Common myeloid progenitor, CD34-positive (primary cell): ENCODE measurements at regions not wholly inside any gene's neighbourhood (a gene's known extent, or its start where the extent isn't known, plus 50 kb on each side); places are given as distances from the start of the nearest gene placed in this dataset.
"Not testable (repeated sequence)": the region's sequence is repeated elsewhere in the genome, so short reads cannot be mapped to it uniquely, and the experiment has no call there.

ENCODE experiments used
- CTCF ChIA-PET: fragments of 350-600 bp; sonication (Branson Sonifier 250); formaldehyde crosslinking; loops from one replicate; lab custom pipeline; 2021; ENCODE audit warnings: antibody characterized with exemption; lab: Charles Lee
- POLR2A ChIA-PET: fragments of 350-600 bp; sonication (Branson Sonifier 250); formaldehyde crosslinking; loops from one replicate; lab custom pipeline; 2021; ENCODE audit warnings: antibody characterized with exemption; lab: Charles Lee
- DNase-seq, 3 donors: peaks; one replicate each; pipeline versions ENCODE4 v3.0.0 to v3.0.0-alpha.2; 2013
- H3K27ac ChIP-seq, 2 experiments: 1 replicate in 1 of 2; 2 replicates in 1 of 2; pipeline ENCODE4 v1.7.0; 2013; ENCODE audit warnings: inconsistent platforms in 2 of 2, low read length in 2 of 2, mild to moderate bottlenecking in 2 of 2, low read depth in 1 of 2, moderate library complexity in 1 of 2; ENCODE audit not compliant: severe bottlenecking in 2 of 2, insufficient read depth in 1 of 2, poor library complexity in 1 of 2
- H3K27me3 ChIP-seq, 5 experiments: replicated peaks in 2 of 5; 1 replicate in 3 of 5; 2 replicates in 2 of 5; pipeline versions ENCODE4 v1.6.1 to v1.7.0; 2013; ENCODE audit warnings: low read length in 4 of 5, mild to moderate bottlenecking in 2 of 5, moderate library complexity in 2 of 5, inconsistent platforms in 1 of 5; ENCODE audit not compliant: insufficient read depth in 5 of 5, control insufficient read depth in 4 of 5
- H3K36me3 ChIP-seq, 4 experiments: 1 replicate in 2 of 4; 2 replicates in 2 of 4; pipeline versions ENCODE4 v1.6.1 to v1.7.0; 2013; ENCODE audit warnings: low read length in 3 of 4, control low read depth in 1 of 4, mild to moderate bottlenecking in 1 of 4; ENCODE audit not compliant: control insufficient read depth in 4 of 4, insufficient read depth in 4 of 4
- H3K4me1 ChIP-seq, 4 experiments: 1 replicate in 3 of 4; 2 replicates in 1 of 4; pipeline versions ENCODE4 v1.6.1 to v1.7.1; 2013; ENCODE audit warnings: low read length in 3 of 4, mild to moderate bottlenecking in 3 of 4, control low read depth in 1 of 4, inconsistent platforms in 1 of 4, moderate library complexity in 1 of 4; ENCODE audit not compliant: control insufficient read depth in 4 of 4, insufficient read depth in 4 of 4; ENCODE audit errors: control extremely low read depth in 1 of 4
- H3K4me3 ChIP-seq, 7 experiments: 1 replicate in 4 of 7; 2 replicates in 3 of 7; pipeline versions ENCODE4 v1.5.1 to v1.7.0; 2013; ENCODE audit warnings: mild to moderate bottlenecking in 7 of 7, low read length in 6 of 7, moderate library complexity in 6 of 7, inconsistent platforms in 2 of 7, low read depth in 2 of 7, control low read depth in 1 of 7; ENCODE audit not compliant: insufficient read depth in 4 of 7, control insufficient read depth in 1 of 7; ENCODE audit errors: extremely low read depth in 1 of 7
- H3K9me3 ChIP-seq, 5 experiments: 1 replicate in 4 of 5; 2 replicates in 1 of 5; pipeline versions ENCODE4 v1.6.1 to v1.7.1; 2013; ENCODE audit warnings: low read length in 4 of 5, mild to moderate bottlenecking in 2 of 5, inconsistent platforms in 1 of 5, low read depth in 1 of 5, moderate library complexity in 1 of 5; ENCODE audit not compliant: control insufficient read depth in 4 of 5, insufficient read depth in 2 of 5; ENCODE audit errors: control extremely low read depth in 1 of 5
- WGBS: methylation state at CpG from one replicate; pipeline ENCODE4 v1.1.5; 2013; ENCODE audit not compliant: insufficient coverage; 5-methylcytosine and 5-hydroxymethylcytosine counted together

GRCh38 chr11:42795483-42795882 lies 516.3 kb upstream of the API5 start:
- H3K27me3 ChIP-seq, DNase-seq, POLR2A ChIA-PET, H3K9me3 ChIP-seq, H3K27ac ChIP-seq, H3K36me3 ChIP-seq, H3K4me3 ChIP-seq, H3K4me1 ChIP-seq: not testable (repeated sequence)
- no CpG with 5 or more reads among the region's 2 CpGs for WGBS
- CTCF ChIA-PET = interaction anchor here (1.1 kb wide), 1 partner anchor 9 kb away, joined by 4 read pairs; no protein-coding TSS in a partner anchor

GRCh38 chr11:42800041-42800440 lies 511.8 kb upstream of the API5 start:
- no peaks in the 10 kb centered on the region for H3K27me3 ChIP-seq
- peaks cover 0 to 1% (median 0%) of the 10 kb centered on the region in 5 experiments for H3K9me3 ChIP-seq
- POLR2A ChIA-PET = no interaction called here
- no peaks in the 10 kb centered on the region for H3K4me1 ChIP-seq
- no peak overlapping the region for H3K4me3 ChIP-seq
- H3K27ac ChIP-seq = no peak overlapping the region
- no peaks in the 10 kb centered on the region for H3K36me3 ChIP-seq
- DNase-seq = no peak
- CTCF ChIA-PET = no interaction called here
- WGBS = 97% methylated on average over 4 of the region's 4 CpGs

GRCh38 chr11:42802201-42802899 lies 509.4 kb upstream of the API5 start:
- Histone ChIP-seq H3K36me3 (no peaks in the 10 kb centered on the region), H3K4me3 (no peak overlapping the region), H3K27ac (no peak overlapping the region), H3K4me1 (no peaks in the 10 kb centered on the region), H3K27me3 (no peaks in the 10 kb centered on the region), H3K9me3 (peaks cover 0 to 1% (median 0%) of the 10 kb centered on the region in 5 experiments)
- DNase-seq = no peak
- 20% methylated on average over 1 of the region's 6 CpGs for WGBS
- POLR2A ChIA-PET = no interaction called here
- CTCF ChIA-PET = no interaction called here

- H3K4me1 ChIP-seq = no peaks in the 10 kb centered on the region
- CTCF ChIA-PET = no interaction called here
- 66% methylated on average over 2 of the region's 2 CpGs for WGBS
- no peaks in the 10 kb centered on the region for H3K9me3 ChIP-seq
- DNase-seq = no peak
- POLR2A ChIA-PET = no interaction called here
- no peaks in the 10 kb centered on the region for H3K36me3 ChIP-seq
- no peak overlapping the region for H3K4me3 ChIP-seq
- no peaks in the 10 kb centered on the region for H3K27me3 ChIP-seq
- no peak overlapping the region for H3K27ac ChIP-seq
These were observed 505.6 kb upstream of the API5 start for GRCh38 chr11:42806191-42806590.

GRCh38 chr11:42812361-42812760 lies 499.4 kb upstream of the API5 start:
- H3K27me3 ChIP-seq = no peaks in the 10 kb centered on the region
- H3K9me3 ChIP-seq = no peaks in the 10 kb centered on the region
- no peak for DNase-seq
- no peaks in the 10 kb centered on the region for H3K4me1 ChIP-seq
- no peak overlapping the region for H3K4me3 ChIP-seq
- ChIA-PET CTCF (no interaction called here), POLR2A (no interaction called here)
- WGBS = no CpG with 5 or more reads among the region's 1 CpG
- no peak overlapping the region for H3K27ac ChIP-seq
- H3K36me3 ChIP-seq = no peaks in the 10 kb centered on the region

GRCh38 chr11:42812960-42813359 lies 498.8 kb upstream of the API5 start:
- peaks cover 0 to 1% (median 0%) of the 10 kb centered on the region in 5 experiments for H3K27me3 ChIP-seq
- no peak overlapping the region for H3K27ac ChIP-seq
- DNase-seq = no peak
- no peak overlapping the region for H3K4me3 ChIP-seq
- 86% methylated on average over 2 of the region's 2 CpGs for WGBS
- CTCF ChIA-PET = no interaction called here
- H3K4me1 ChIP-seq = no peaks in the 10 kb centered on the region
- no peaks in the 10 kb centered on the region for H3K36me3 ChIP-seq
- POLR2A ChIA-PET = no interaction called here
- no peaks in the 10 kb centered on the region for H3K9me3 ChIP-seq

- peaks cover 0 to 2% (median 0%) of the 10 kb centered on the region in 5 experiments for H3K27me3 ChIP-seq
- H3K36me3 ChIP-seq = no peaks in the 10 kb centered on the region
- ChIA-PET POLR2A (no interaction called here), CTCF (no interaction called here)
- no peak overlapping the region for H3K4me3 ChIP-seq
- WGBS = 93% methylated on average over 2 of the region's 2 CpGs
- no peaks in the 10 kb centered on the region for H3K4me1 ChIP-seq
- no peak overlapping the region for H3K27ac ChIP-seq
- DNase-seq = no peak
- H3K9me3 ChIP-seq = no peaks in the 10 kb centered on the region
These were observed 495.3 kb upstream of the API5 start for GRCh38 chr11:42816471-42816870.
